Mesenchymal stem cell (in vitro differentiated cells and primary cell): ENCODE measurements at regions not wholly inside any gene's neighbourhood (a gene's known extent, or its start where the extent isn't known, plus 50 kb on each side); places are given as distances from the start of the nearest gene placed in this dataset.
"Not testable (repeated sequence)": the region's sequence is repeated elsewhere in the genome, so short reads cannot be mapped to it uniquely, and the experiment has no call there.

Source experiments
- DNase-seq: peaks from one replicate; pipeline ENCODE4 v3.0.0-alpha.2; 2013
- H2AFZ ChIP-seq: one replicate; pipeline ENCODE4 v1.6.1; 2013; ENCODE audit warnings: low read depth, mild to moderate bottlenecking, control low read depth, inconsistent platforms, low read length, moderate library complexity
- H2AK5ac ChIP-seq: 2 replicates; pipeline ENCODE4 v1.6.1; 2013; ENCODE audit warnings: low read length, moderate library complexity, mild to moderate bottlenecking, inconsistent platforms; ENCODE audit not compliant: severe bottlenecking
- H2BK120ac ChIP-seq: one replicate; pipeline ENCODE4 v1.6.1; 2013; ENCODE audit warnings: low read depth, mild to moderate bottlenecking, inconsistent platforms, low read length, moderate library complexity
- H2BK12ac ChIP-seq, 2 experiments: one replicate each; pipeline ENCODE4 v1.6.1; 2013; ENCODE audit warnings: inconsistent platforms in 2 of 2, low read length in 2 of 2, mild to moderate bottlenecking in 2 of 2, moderate library complexity in 2 of 2, control low read depth in 1 of 2
- H2BK15ac ChIP-seq: one replicate; pipeline ENCODE4 v1.6.1; 2013; ENCODE audit warnings: mild to moderate bottlenecking, low read depth, inconsistent platforms; ENCODE audit not compliant: poor library complexity, severe bottlenecking
- H2BK5ac ChIP-seq: 2 replicates; pipeline ENCODE4 v1.6.1; 2013; ENCODE audit warnings: low read depth, mild to moderate bottlenecking, low read length, control low read depth, inconsistent platforms; ENCODE audit not compliant: poor library complexity, severe bottlenecking
- H3K14ac ChIP-seq, 2 experiments: one replicate each; pipeline ENCODE4 v1.6.1; 2013; ENCODE audit warnings: inconsistent platforms in 2 of 2, low read length in 2 of 2, control low read depth in 1 of 2, mild to moderate bottlenecking in 1 of 2, moderate library complexity in 1 of 2
- H3K18ac ChIP-seq, 2 experiments: one replicate each; pipeline ENCODE4 v1.6.1; 2013; ENCODE audit warnings: inconsistent platforms in 2 of 2, low read length in 2 of 2, control low read depth in 1 of 2, low read depth in 1 of 2, mild to moderate bottlenecking in 1 of 2
- H3K23ac ChIP-seq, 2 experiments: one replicate each; pipeline ENCODE4 v1.6.1; 2013; ENCODE audit warnings: inconsistent platforms in 2 of 2, low read length in 2 of 2, mild to moderate bottlenecking in 2 of 2, moderate library complexity in 2 of 2, control low read depth in 1 of 2
- H3K27ac ChIP-seq: 2 replicates; pipeline ENCODE4 v1.5.1; 2013; ENCODE audit warnings: mild to moderate bottlenecking, moderate library complexity, low read length, control low read depth, inconsistent platforms; ENCODE audit not compliant: poor library complexity, severe bottlenecking
- H3K27me3 ChIP-seq, 2 experiments: 2 replicates each; pipeline versions ENCODE4 v1.6.1 to v1.7.0; 2013; ENCODE audit warnings: low read length in 2 of 2, mild to moderate bottlenecking in 2 of 2, moderate library complexity in 2 of 2, control low read depth in 1 of 2, inconsistent platforms in 1 of 2; ENCODE audit not compliant: control insufficient read depth in 1 of 2, insufficient read depth in 1 of 2
- H3K36me3 ChIP-seq, 2 experiments: 2 replicates each; pipeline versions ENCODE4 v1.6.1 to v1.7.0; 2013; ENCODE audit warnings: low read length in 2 of 2, control low read depth in 1 of 2, inconsistent platforms in 1 of 2, low read depth in 1 of 2, mild to moderate bottlenecking in 1 of 2; ENCODE audit not compliant: insufficient read depth in 2 of 2, control insufficient read depth in 1 of 2
- H3K4ac ChIP-seq, 2 experiments: one replicate each; pipeline ENCODE4 v1.6.1; 2013; ENCODE audit warnings: inconsistent platforms in 2 of 2, low read length in 2 of 2, mild to moderate bottlenecking in 2 of 2, moderate library complexity in 2 of 2, control low read depth in 1 of 2, low read depth in 1 of 2
- H3K4me1 ChIP-seq: 2 replicates; pipeline ENCODE4 v1.6.1; 2013; ENCODE audit warnings: low read depth, low read length, control low read depth; ENCODE audit not compliant: control insufficient read depth, insufficient read depth
- H3K4me2 ChIP-seq: 2 replicates; pipeline ENCODE4 v1.6.1; 2013; ENCODE audit warnings: low read length, mild to moderate bottlenecking, inconsistent platforms; ENCODE audit not compliant: poor library complexity, severe bottlenecking
- H3K4me3 ChIP-seq, 2 experiments: 2 replicates each; pipeline versions ENCODE4 v1.5.1 to v1.7.0; 2013; ENCODE audit warnings: low read length in 2 of 2, mild to moderate bottlenecking in 2 of 2, control low read depth in 1 of 2, low read depth in 1 of 2; ENCODE audit not compliant: insufficient read depth in 1 of 2
- H3K79me1 ChIP-seq: replicated peaks from 2 replicates; pipeline ENCODE4 v1.6.1; 2013; ENCODE audit warnings: mild to moderate bottlenecking, control low read depth, low read length, inconsistent platforms; ENCODE audit not compliant: poor library complexity, severe bottlenecking
- H3K9ac ChIP-seq: 2 replicates; pipeline ENCODE4 v1.7.0; 2013; ENCODE audit warnings: mild to moderate bottlenecking, low read length, moderate library complexity
- H3K9me3 ChIP-seq: 2 replicates; pipeline ENCODE4 v1.7.0; 2013; ENCODE audit warnings: mild to moderate bottlenecking, low read length; ENCODE audit not compliant: control insufficient read depth
- H4K8ac ChIP-seq: one replicate; pipeline ENCODE4 v1.6.1; 2013; ENCODE audit warnings: inconsistent platforms, mild to moderate bottlenecking, low read length, moderate library complexity
- H4K91ac ChIP-seq: one replicate; pipeline ENCODE4 v1.6.1; 2013; ENCODE audit warnings: mild to moderate bottlenecking, low read length, inconsistent platforms
- WGBS: methylation state at CpG from one replicate; pipeline ENCODE4 v1.1.7; 2013; ENCODE audit warnings: mixed read lengths; 5-methylcytosine and 5-hydroxymethylcytosine counted together

GRCh38 chr9:24793787-24794186 is 248.1 kb upstream of the IZUMO3 start:
- no peak overlapping the region for H2BK12ac ChIP-seq
- H3K27ac ChIP-seq = no peak overlapping the region
- no peak overlapping the region for H4K91ac ChIP-seq
- H3K9me3 ChIP-seq = no peaks in the 10 kb centered on the region
- H3K4ac ChIP-seq = no peak overlapping the region
- H3K4me3 ChIP-seq = no peak overlapping the region
- H3K36me3 ChIP-seq = no peaks in the 10 kb centered on the region
- H3K18ac ChIP-seq = no peak overlapping the region
- no peaks in the 10 kb centered on the region for H3K79me1 ChIP-seq
- no peak overlapping the region for H2AK5ac ChIP-seq
- WGBS = no CpG with 5 or more reads among the region's 2 CpGs
- no peak overlapping the region for H3K4me2 ChIP-seq
- no peak overlapping the region for H2BK5ac ChIP-seq
- no peak overlapping the region for H3K23ac ChIP-seq
- H2AFZ ChIP-seq = no peak overlapping the region
- no peak overlapping the region for H2BK15ac ChIP-seq
- H3K27me3 ChIP-seq = no peaks in the 10 kb centered on the region
- H3K9ac ChIP-seq = no peak overlapping the region
- H2BK120ac ChIP-seq = no peak overlapping the region
- H3K14ac ChIP-seq = no peak overlapping the region
- DNase-seq = no peak
- H4K8ac ChIP-seq = no peak overlapping the region
- no peaks in the 10 kb centered on the region for H3K4me1 ChIP-seq

DNA sequence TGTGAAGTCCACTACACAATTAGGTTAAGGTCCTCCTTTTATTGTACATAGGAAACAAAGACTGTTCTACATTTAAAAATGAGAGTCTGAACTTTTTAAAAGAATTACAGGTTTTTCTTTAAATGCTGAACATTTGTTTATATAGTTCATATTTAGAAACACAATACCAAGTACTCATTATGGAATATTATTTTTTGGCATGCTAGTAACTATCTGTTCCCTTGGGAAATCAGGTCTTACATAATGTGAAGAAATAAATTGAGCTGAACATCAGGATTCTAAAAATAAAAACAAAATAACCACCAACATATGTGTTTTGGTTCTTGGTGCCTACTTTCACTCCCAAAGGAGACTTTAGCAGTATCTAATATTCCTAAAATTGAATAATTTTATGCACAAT is 230.5 kb upstream of the IZUMO3 start:
- no peak overlapping the region for H2AK5ac ChIP-seq
- H3K4me3 ChIP-seq = no peak overlapping the region
- no peak overlapping the region for H2AFZ ChIP-seq
- no peak overlapping the region for H2BK12ac ChIP-seq
- H2BK120ac ChIP-seq = no peak overlapping the region
- no peaks in the 10 kb centered on the region for H3K27me3 ChIP-seq
- H3K4ac ChIP-seq = no peak overlapping the region
- H3K27ac ChIP-seq = no peak overlapping the region
- no peaks in the 10 kb centered on the region for H3K36me3 ChIP-seq
- no peak overlapping the region for H2BK15ac ChIP-seq
- peaks cover 19% of the 10 kb centered on the region for H3K9me3 ChIP-seq
- DNase-seq = no peak
- H3K4me1 ChIP-seq = no peaks in the 10 kb centered on the region
- H2BK5ac ChIP-seq = no peak overlapping the region
- no peak overlapping the region for H3K4me2 ChIP-seq
- no peak overlapping the region for H4K91ac ChIP-seq
- no peak overlapping the region for H3K23ac ChIP-seq
- no peaks in the 10 kb centered on the region for H3K79me1 ChIP-seq
- H4K8ac ChIP-seq = no peak overlapping the region
- no peak overlapping the region for H3K9ac ChIP-seq
- no peak overlapping the region for H3K18ac ChIP-seq
- H3K14ac ChIP-seq = no peak overlapping the region

DNA sequence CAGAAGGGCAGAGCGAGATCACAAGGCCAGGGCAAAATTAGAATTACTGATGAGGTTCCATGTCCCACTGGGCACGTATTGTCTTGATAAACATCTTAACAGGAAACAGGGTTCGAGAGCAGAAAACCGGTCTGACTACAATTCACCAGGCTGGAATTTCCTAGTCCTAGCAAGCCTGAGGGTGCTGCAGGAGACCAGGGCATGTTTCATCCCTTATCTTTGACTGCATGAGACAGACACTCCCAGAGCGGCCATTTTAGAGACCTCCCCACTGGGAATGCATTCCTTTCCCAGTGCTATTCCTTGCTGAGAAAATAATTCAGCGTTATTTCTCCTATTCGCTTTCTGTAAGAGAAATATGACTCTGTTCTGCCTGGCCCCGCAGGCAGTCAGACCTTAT is 228.5 kb upstream of the IZUMO3 start:
- not testable (repeated sequence) for H2BK5ac ChIP-seq, H3K23ac ChIP-seq, H3K4me3 ChIP-seq, H2BK15ac ChIP-seq, H3K4me1 ChIP-seq, H4K91ac ChIP-seq, H3K4ac ChIP-seq, H3K36me3 ChIP-seq, H3K14ac ChIP-seq, H3K4me2 ChIP-seq, H3K79me1 ChIP-seq, H2AK5ac ChIP-seq, H2AFZ ChIP-seq, H3K18ac ChIP-seq, H2BK12ac ChIP-seq, DNase-seq, H3K27me3 ChIP-seq, H3K27ac ChIP-seq, H2BK120ac ChIP-seq, H4K8ac ChIP-seq, H3K9ac ChIP-seq
- WGBS = 85% methylated on average over 8 of the region's 8 CpGs
- H3K9me3 ChIP-seq = peaks cover 28% of the 10 kb centered on the region

DNA sequence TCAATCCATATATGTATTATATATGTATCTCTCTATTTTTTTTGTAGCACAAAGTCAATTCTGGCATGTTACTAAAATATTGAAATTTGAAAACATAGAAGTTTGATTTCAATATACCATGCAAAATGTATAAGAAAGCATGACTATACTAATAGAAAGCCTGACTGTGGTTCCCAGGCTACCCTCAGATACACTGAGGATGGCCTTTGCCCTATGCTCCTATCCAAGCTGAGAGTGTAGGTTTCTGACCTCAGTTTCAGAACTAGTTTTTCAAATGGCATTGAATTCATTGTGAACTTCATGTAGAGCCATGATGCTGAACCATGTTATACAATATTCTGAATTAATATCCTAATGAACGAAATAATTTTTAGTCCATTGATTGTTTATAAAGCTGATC is 220.4 kb upstream of the IZUMO3 start:
- H2BK15ac ChIP-seq = no peak overlapping the region
- H3K23ac ChIP-seq = no peak overlapping the region
- H3K18ac ChIP-seq = no peak overlapping the region
- no peak overlapping the region for H3K9ac ChIP-seq
- H3K27ac ChIP-seq = no peak overlapping the region
- H3K4me1 ChIP-seq = no peaks in the 10 kb centered on the region
- no peak overlapping the region for H3K4me2 ChIP-seq
- H2AFZ ChIP-seq = no peak overlapping the region
- H3K4ac ChIP-seq = no peak overlapping the region
- no peak overlapping the region for H3K4me3 ChIP-seq
- no peak overlapping the region for H2AK5ac ChIP-seq
- H4K91ac ChIP-seq = no peak overlapping the region
- no peak overlapping the region for H2BK120ac ChIP-seq
- no peaks in the 10 kb centered on the region for H3K27me3 ChIP-seq
- no peak overlapping the region for H3K14ac ChIP-seq
- H4K8ac ChIP-seq = no peak overlapping the region
- WGBS = no CpG with 5 or more reads among the region's 1 CpG
- H3K9me3 ChIP-seq = peaks cover 28% of the 10 kb centered on the region
- H3K36me3 ChIP-seq = no peaks in the 10 kb centered on the region
- no peaks in the 10 kb centered on the region for H3K79me1 ChIP-seq
- no peak for DNase-seq
- H2BK5ac ChIP-seq = no peak overlapping the region
- H2BK12ac ChIP-seq = no peak overlapping the region
